HEK293T (cell line): ENCODE measurements at regions not wholly inside any gene's neighbourhood (a gene's known extent, or its start where the extent isn't known, plus 50 kb on each side); places are given as distances from the start of the nearest gene placed in this dataset.

Experiments used
- CTCF ChIA-PET: fragments of 350-600 bp; formaldehyde crosslinking; extraction: SDS; loops from one replicate; lab custom pipeline; 2021; ENCODE audit warnings: antibody characterized with exemption, inconsistent platforms; lab: Yijun Ruan, JAX
- POLR2A ChIA-PET: fragments of 350-600 bp; formaldehyde crosslinking; extraction: SDS; loops from one replicate; lab custom pipeline; 2020; ENCODE audit warnings: antibody characterized with exemption, inconsistent platforms; lab: Yijun Ruan, JAX
- DNase-seq: peaks from one replicate; pipeline ENCODE4 v3.0.0; 2012; ENCODE audit warnings: mixed read lengths; ENCODE audit errors: extremely low spot score
- ARNT ChIP-seq: fragments of 450-650 bp; IDR thresholded peaks from 2 replicates; pipeline ENCODE4 v1.6.1; 2017; ENCODE audit warnings: mild to moderate bottlenecking
- BHLHE40 ChIP-seq: fragments of 450-650 bp; IDR thresholded peaks from 2 replicates; pipeline ENCODE4 v1.6.1; 2016; ENCODE audit warnings: mild to moderate bottlenecking, moderate library complexity, borderline replicate concordance
- CTBP1 ChIP-seq: fragments of 450-650 bp; IDR thresholded peaks from 2 replicates; pipeline ENCODE4 v1.6.1; 2016; ENCODE audit warnings: borderline replicate concordance
- ELF4 ChIP-seq: fragments of 450-650 bp; IDR thresholded peaks from 2 replicates; pipeline ENCODE4 v1.6.1; 2017; ENCODE audit warnings: antibody characterized with exemption
- FOXA1 ChIP-seq: fragments of 450-650 bp; IDR thresholded peaks from 2 replicates; pipeline ENCODE4 v1.6.1; 2016; ENCODE audit warnings: mild to moderate bottlenecking
- FOXK2 ChIP-seq: fragments of 450-650 bp; IDR thresholded peaks from 2 replicates; pipeline ENCODE4 v1.6.1; 2016; ENCODE audit warnings: mild to moderate bottlenecking
- FOXM1 ChIP-seq: fragments of 450-650 bp; IDR thresholded peaks from 2 replicates; pipeline ENCODE4 v1.6.1; 2017; ENCODE audit warnings: mild to moderate bottlenecking, borderline replicate concordance
- HDGF ChIP-seq: fragments of 450-650 bp; IDR thresholded peaks from 2 replicates; pipeline ENCODE4 v1.6.1; 2017; ENCODE audit warnings: antibody characterized with exemption, borderline replicate concordance
- L3MBTL2 ChIP-seq: fragments of 450-650 bp; conservative IDR thresholded peaks from 2 replicates; pipeline ENCODE4 v1.6.1; 2016; ENCODE audit warnings: mild to moderate bottlenecking
- LEF1 ChIP-seq: fragments of 450-650 bp; IDR thresholded peaks from 2 replicates; pipeline ENCODE4 v1.6.1; 2017; ENCODE audit warnings: mild to moderate bottlenecking, borderline replicate concordance
- NFRKB ChIP-seq: fragments of 450-650 bp; IDR thresholded peaks from 2 replicates; pipeline ENCODE4 v1.6.1; 2016; ENCODE audit warnings: mild to moderate bottlenecking, moderate library complexity
- SP1 ChIP-seq: fragments of 450-650 bp; IDR thresholded peaks from 2 replicates; pipeline ENCODE4 v1.6.1; 2017
- SUZ12 ChIP-seq: fragments of 450-650 bp; IDR thresholded peaks from 2 replicates; pipeline ENCODE4 v1.6.1; 2016; ENCODE audit warnings: mild to moderate bottlenecking
- TARDBP ChIP-seq: fragments of 450-650 bp; IDR thresholded peaks from 2 replicates; pipeline ENCODE4 v1.6.1; 2016
- ZNF384 ChIP-seq: fragments of 450-650 bp; IDR thresholded peaks from 2 replicates; pipeline ENCODE4 v1.6.1; 2016
- TF ChIP-seq, protein P1 (sequence below): fragments of 450-650 bp; IDR thresholded peaks from 2 replicates; pipeline ENCODE4 v1.6.1; 2016

DNA sequence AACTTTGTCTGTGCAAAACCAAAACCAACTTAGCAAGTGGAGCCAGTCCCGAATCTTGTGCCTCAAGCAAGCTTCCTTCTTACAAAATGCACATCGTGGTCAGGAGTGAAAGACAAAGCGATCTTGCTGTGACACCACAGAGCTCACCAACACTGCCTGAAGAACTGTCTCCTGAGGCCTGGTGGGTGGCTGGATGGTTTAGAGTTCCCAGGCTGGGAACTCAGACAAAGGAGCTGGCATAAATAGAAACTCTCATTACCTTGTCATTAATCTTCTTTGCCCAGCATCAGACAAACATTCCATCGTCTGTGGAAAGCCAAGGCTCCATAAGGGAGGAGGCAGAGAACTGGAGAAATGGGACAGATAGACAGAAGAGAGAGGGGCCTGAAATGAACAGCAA lies 144.8 kb downstream of the KCNA5 start:
- DNase-seq = no peak
- ChIA-PET CTCF (no interaction called here), POLR2A (no interaction called here)
- TF ChIP-seq BHLHE40 (no peak), FOXK2 (no peak)

GRCh38 chr12:5189173-5189572 lies 145.5 kb downstream of the KCNA5 start:
- no peak for DNase-seq
- ChIA-PET CTCF (no interaction called here), POLR2A (no interaction called here)
- TF ChIP-seq ELF4 (no peak), SP1 (no peak), BHLHE40 (no peak), ARNT (no peak), TARDBP (no peak), HDGF (no peak), FOXK2 (no peak), CTBP1 (no peak), LEF1 (no peak), ZNF384 (no peak), FOXA1 (no peak), L3MBTL2 (no peak), FOXM1 (no peak), SUZ12 (no peak), NFRKB (no peak)
- TF ChIP-seq, protein P1, sequence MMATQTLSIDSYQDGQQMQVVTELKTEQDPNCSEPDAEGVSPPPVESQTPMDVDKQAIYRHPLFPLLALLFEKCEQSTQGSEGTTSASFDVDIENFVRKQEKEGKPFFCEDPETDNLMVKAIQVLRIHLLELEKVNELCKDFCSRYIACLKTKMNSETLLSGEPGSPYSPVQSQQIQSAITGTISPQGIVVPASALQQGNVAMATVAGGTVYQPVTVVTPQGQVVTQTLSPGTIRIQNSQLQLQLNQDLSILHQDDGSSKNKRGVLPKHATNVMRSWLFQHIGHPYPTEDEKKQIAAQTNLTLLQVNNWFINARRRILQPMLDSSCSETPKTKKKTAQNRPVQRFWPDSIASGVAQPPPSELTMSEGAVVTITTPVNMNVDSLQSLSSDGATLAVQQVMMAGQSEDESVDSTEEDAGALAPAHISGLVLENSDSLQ = no peak

GRCh38 chr12:5191803-5192538 lies 148.3 kb downstream of the KCNA5 start:
- CTCF ChIA-PET = no interaction called here
- POLR2A ChIA-PET = no interaction called here
- no peak for DNase-seq
- TF ChIP-seq ZNF384 (no peak), HDGF (no peak), L3MBTL2 (no peak), NFRKB (no peak), FOXK2 (no peak), TARDBP (no peak), LEF1 (no peak), FOXM1 (no peak), ELF4 (no peak), CTBP1 (no peak), FOXA1 (no peak), BHLHE40 (no peak), SP1 (no peak), ARNT (no peak), SUZ12 (no peak)
- TF ChIP-seq, protein P1 = no peak

GRCh38 chr12:5192726-5193125 lies 149.0 kb downstream of the KCNA5 start:
- DNase-seq = no peak

GRCh38 chr12:5194306-5194705 lies 150.6 kb downstream of the KCNA5 start:
- TF ChIP-seq BHLHE40 = no peak
- TF ChIP-seq L3MBTL2 = no peak
- TF ChIP-seq ARNT = no peak
- TF ChIP-seq FOXA1 = no peak
- TF ChIP-seq FOXM1 = no peak
- TF ChIP-seq HDGF = no peak
- TF ChIP-seq ZNF384 = no peak
- no peak for TF ChIP-seq FOXK2
- no peak for TF ChIP-seq SP1
- TF ChIP-seq CTBP1 = no peak
- no peak for TF ChIP-seq SUZ12
- TF ChIP-seq, protein P1 = no peak
- TF ChIP-seq ELF4 = no peak
- no peak for TF ChIP-seq LEF1
- no peak for TF ChIP-seq NFRKB
- no peak for TF ChIP-seq TARDBP
- DNase-seq = no peak
- CTCF ChIA-PET = interaction anchor here (0.9 kb wide), 1 partner anchor 234 kb away, joined by 3 read pairs; no protein-coding TSS in a partner anchor
- POLR2A ChIA-PET = no interaction called here

More at GRCh38 chr12:5192726-5193125, 149.0 kb downstream of the KCNA5 start:
- TF ChIP-seq L3MBTL2 = no peak
- POLR2A ChIA-PET = no interaction called here
- CTCF ChIA-PET = no interaction called here

DNA sequence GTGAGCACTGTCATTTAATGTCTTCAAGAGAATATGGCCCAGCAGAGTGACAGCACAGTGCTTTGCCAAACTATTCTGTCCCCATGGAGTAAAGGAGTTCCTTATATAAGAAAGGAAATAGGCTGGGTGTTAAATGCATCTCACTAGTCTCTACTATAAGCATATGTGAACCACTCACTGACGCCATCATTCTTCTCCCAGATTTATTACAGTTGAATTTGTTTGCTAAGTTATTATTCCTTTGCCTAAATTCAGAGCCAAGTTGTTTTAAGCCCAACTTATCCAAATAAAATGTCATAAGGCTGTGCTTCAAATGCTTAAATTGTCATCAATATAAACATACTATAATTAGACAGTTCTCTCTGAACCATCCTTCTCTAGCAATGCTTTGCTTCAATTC lies 151.6 kb downstream of the KCNA5 start:
- POLR2A ChIA-PET = no interaction called here
- CTCF ChIA-PET = no interaction called here
- no peak for DNase-seq
- no peak for TF ChIP-seq SP1
- no peak for TF ChIP-seq TARDBP
- no peak for TF ChIP-seq FOXK2
- no peak for TF ChIP-seq ELF4
- TF ChIP-seq NFRKB = no peak
- TF ChIP-seq, protein P1 = no peak
- no peak for TF ChIP-seq BHLHE40
- TF ChIP-seq SUZ12 = no peak
- no peak for TF ChIP-seq LEF1
- no peak for TF ChIP-seq ZNF384
- no peak for TF ChIP-seq HDGF
- TF ChIP-seq CTBP1 = no peak
- no peak for TF ChIP-seq ARNT
